GM18858 (cell line): ENCODE measurements at regions not wholly inside any gene's neighbourhood (a gene's known extent, or its start where the extent isn't known, plus 50 kb on each side); places are given as distances from the start of the nearest gene placed in this dataset.
"Not testable (repeated sequence)": the region's sequence is repeated elsewhere in the genome, so short reads cannot be mapped to it uniquely, and the experiment has no call there.

Experiments
- ATAC-seq: cut with Tn5 transposase; IDR thresholded peaks from one replicate; pipeline ENCODE4 v1.9.1; 2021; ENCODE audit not compliant: unreplicated experiment

GRCh38 chr12:46523863-46524770 is 151.5 kb upstream of the SLC38A2 start:
- no peak for ATAC-seq

GRCh38 chr12:46523446-46523845 is 150.9 kb upstream of the SLC38A2 start:
- no peak for ATAC-seq

- ATAC-seq, result no peak
These were observed 149.5 kb upstream of the SLC38A2 start for GRCh38 chr12:46522071-46522470.

- ATAC-seq, result no peak
These were observed 148.6 kb upstream of the SLC38A2 start for GRCh38 chr12:46521145-46521544.

- no peak for ATAC-seq
These were observed 146.8 kb upstream of the SLC38A2 start for GRCh38 chr12:46519407-46519806.

GRCh38 chr12:46518729-46519128 is 146.2 kb upstream of the SLC38A2 start:
- ATAC-seq, result no peak

GRCh38 chr12:46518169-46518568 is 145.6 kb upstream of the SLC38A2 start:
- no peak for ATAC-seq

GRCh38 chr12:46517579-46517962 is 145.0 kb upstream of the SLC38A2 start:
- ATAC-seq, result peak; percentile 13

- peak; percentile 98 for ATAC-seq
These were observed 144.5 kb upstream of the SLC38A2 start for GRCh38 chr12:46516933-46517578.

GRCh38 chr12:46516238-46516932 is 143.8 kb upstream of the SLC38A2 start:
- ATAC-seq, result no peak

- ATAC-seq, result no peak
These were observed 143.3 kb upstream of the SLC38A2 start for GRCh38 chr12:46515829-46516228.

GRCh38 chr12:46514886-46515285 is 142.3 kb upstream of the SLC38A2 start:
- no peak for ATAC-seq

GRCh38 chr12:46510257-46510656 is 137.7 kb upstream of the SLC38A2 start:
- ATAC-seq, result not testable (repeated sequence)

GRCh38 chr12:46509135-46509534 is 136.6 kb upstream of the SLC38A2 start:
- no peak for ATAC-seq

- no peak for ATAC-seq
These were observed 136.1 kb upstream of the SLC38A2 start for GRCh38 chr12:46508651-46509050.

- ATAC-seq, result no peak
These were observed 135.2 kb upstream of the SLC38A2 start for GRCh38 chr12:46507766-46508165.

- no peak for ATAC-seq
These were observed 134.4 kb upstream of the SLC38A2 start for GRCh38 chr12:46506961-46507360.

GRCh38 chr12:46506198-46506597 is 133.6 kb upstream of the SLC38A2 start:
- ATAC-seq, result no peak

GRCh38 chr12:46504494-46504893 is 131.9 kb upstream of the SLC38A2 start:
- ATAC-seq, result no peak

- ATAC-seq, result no peak
These were observed 131.1 kb upstream of the SLC38A2 start for GRCh38 chr12:46503637-46504175.

GRCh38 chr12:46500673-46501072 is 128.1 kb upstream of the SLC38A2 start:
- ATAC-seq, result no peak
